RWPE1 (cell line): ENCODE measurements at regions not wholly inside any gene's neighbourhood (a gene's known extent, or its start where the extent isn't known, plus 50 kb on each side); places are given as distances from the start of the nearest gene placed in this dataset.

Experiments
- CTCF ChIA-PET: fragments of 350-600 bp; sonication (Branson Sonifier 250); formaldehyde crosslinking; extraction: SDS; loops from one replicate; lab custom pipeline; 2021; lab: Yijun Ruan, JAX
- POLR2A ChIA-PET: fragments of 400-600 bp; formaldehyde crosslinking; extraction: SDS; loops from one replicate; lab custom pipeline; 2020; ENCODE audit warnings: antibody characterized with exemption; ENCODE audit not compliant: low non-redundant PET; lab: Yijun Ruan, JAX
- DNase-seq: peaks from one replicate; pipeline ENCODE4 v3.0.0; 2012; ENCODE audit warnings: low spot score
- H3K27ac ChIP-seq: fragments of 450-650 bp; 2 replicates; pipeline ENCODE4 v1.5.1; 2017
- TF ChIP-seq, protein P1 (sequence below): fragments of 450-650 bp; conservative IDR thresholded peaks from 2 replicates; pipeline ENCODE4 v1.5.1; 2017; ENCODE audit warnings: low read depth, mild to moderate bottlenecking

DNA sequence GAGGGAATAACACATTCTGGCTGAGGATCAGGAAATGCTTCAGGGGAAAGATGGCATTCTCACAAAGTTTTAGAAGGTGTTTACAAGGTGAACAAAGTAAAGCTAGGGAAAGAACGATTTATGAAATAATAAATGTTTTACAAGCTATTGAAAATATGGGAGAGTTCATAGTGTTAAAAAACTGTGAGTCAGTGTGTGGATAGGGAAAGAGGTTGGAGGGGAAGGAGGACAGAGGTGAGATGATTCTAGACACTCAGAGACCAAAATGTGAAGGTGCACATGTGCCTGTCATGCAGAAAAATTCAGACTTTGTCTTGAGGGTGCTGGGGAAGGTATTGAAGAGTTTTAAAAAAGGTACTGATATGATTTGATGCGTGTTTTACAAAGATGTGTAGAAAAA lies 476.1 kb downstream of the TDRD3 start:
- ChIA-PET CTCF (no interaction called here), POLR2A (no interaction called here)
- TF ChIP-seq, protein P1, sequence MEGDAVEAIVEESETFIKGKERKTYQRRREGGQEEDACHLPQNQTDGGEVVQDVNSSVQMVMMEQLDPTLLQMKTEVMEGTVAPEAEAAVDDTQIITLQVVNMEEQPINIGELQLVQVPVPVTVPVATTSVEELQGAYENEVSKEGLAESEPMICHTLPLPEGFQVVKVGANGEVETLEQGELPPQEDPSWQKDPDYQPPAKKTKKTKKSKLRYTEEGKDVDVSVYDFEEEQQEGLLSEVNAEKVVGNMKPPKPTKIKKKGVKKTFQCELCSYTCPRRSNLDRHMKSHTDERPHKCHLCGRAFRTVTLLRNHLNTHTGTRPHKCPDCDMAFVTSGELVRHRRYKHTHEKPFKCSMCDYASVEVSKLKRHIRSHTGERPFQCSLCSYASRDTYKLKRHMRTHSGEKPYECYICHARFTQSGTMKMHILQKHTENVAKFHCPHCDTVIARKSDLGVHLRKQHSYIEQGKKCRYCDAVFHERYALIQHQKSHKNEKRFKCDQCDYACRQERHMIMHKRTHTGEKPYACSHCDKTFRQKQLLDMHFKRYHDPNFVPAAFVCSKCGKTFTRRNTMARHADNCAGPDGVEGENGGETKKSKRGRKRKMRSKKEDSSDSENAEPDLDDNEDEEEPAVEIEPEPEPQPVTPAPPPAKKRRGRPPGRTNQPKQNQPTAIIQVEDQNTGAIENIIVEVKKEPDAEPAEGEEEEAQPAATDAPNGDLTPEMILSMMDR: no peak
- DNase-seq: no peak
- no peak overlapping the region for H3K27ac ChIP-seq

GRCh38 chr13:60869941-60870613 lies 473.1 kb downstream of the TDRD3 start:
- DNase-seq: no peak
- H3K27ac ChIP-seq: no peak overlapping the region
- ChIA-PET CTCF (no interaction called here), POLR2A (no interaction called here)
- TF ChIP-seq, protein P1: no peak

GRCh38 chr13:60869225-60869624 lies 472.2 kb downstream of the TDRD3 start:
- TF ChIP-seq, protein P1: no peak
- ChIA-PET POLR2A (no interaction called here), CTCF (no interaction called here)
- no peak for DNase-seq
- no peak overlapping the region for H3K27ac ChIP-seq

DNA sequence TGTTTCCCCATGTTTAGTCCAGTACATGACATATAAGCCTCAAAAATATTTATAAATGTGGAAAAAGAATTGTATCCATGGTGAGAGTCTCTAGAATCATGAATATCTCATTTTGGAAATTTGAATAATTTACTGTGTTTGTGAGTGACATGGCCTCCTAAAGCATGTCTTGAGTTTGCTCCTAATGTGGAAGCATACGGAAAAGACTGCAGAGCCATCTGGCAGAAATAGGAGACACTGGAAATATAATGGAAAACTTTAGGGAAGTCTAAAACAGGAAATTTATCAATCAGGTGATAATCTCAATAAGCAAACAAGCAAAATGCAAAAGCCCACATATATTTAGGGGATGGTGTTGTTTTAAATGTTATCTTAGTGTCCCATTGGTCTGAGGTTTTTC lies 465.0 kb downstream of the TDRD3 start:
- no peak overlapping the region for H3K27ac ChIP-seq
- ChIA-PET CTCF (no interaction called here), POLR2A (no interaction called here)
- DNase-seq: no peak
- TF ChIP-seq, protein P1: no peak

GRCh38 chr13:60857698-60858097 lies 460.7 kb downstream of the TDRD3 start:
- DNase-seq: no peak
- TF ChIP-seq, protein P1: no peak
- CTCF ChIA-PET: no interaction called here
- POLR2A ChIA-PET: no interaction called here
- no peak overlapping the region for H3K27ac ChIP-seq

- no peak overlapping the region for H3K27ac ChIP-seq
- CTCF ChIA-PET: no interaction called here
- no peak for DNase-seq
- TF ChIP-seq, protein P1: no peak
- POLR2A ChIA-PET: no interaction called here
These were observed 455.9 kb downstream of the TDRD3 start for GRCh38 chr13:60852886-60853285.
